ENCODE measurements at regions not wholly inside any gene's neighbourhood (a gene's known extent, or its start where the extent isn't known, plus 50 kb on each side); places are given as distances from the start of the nearest gene placed in this dataset.

- TF ChIP-seq, protein P1, sequence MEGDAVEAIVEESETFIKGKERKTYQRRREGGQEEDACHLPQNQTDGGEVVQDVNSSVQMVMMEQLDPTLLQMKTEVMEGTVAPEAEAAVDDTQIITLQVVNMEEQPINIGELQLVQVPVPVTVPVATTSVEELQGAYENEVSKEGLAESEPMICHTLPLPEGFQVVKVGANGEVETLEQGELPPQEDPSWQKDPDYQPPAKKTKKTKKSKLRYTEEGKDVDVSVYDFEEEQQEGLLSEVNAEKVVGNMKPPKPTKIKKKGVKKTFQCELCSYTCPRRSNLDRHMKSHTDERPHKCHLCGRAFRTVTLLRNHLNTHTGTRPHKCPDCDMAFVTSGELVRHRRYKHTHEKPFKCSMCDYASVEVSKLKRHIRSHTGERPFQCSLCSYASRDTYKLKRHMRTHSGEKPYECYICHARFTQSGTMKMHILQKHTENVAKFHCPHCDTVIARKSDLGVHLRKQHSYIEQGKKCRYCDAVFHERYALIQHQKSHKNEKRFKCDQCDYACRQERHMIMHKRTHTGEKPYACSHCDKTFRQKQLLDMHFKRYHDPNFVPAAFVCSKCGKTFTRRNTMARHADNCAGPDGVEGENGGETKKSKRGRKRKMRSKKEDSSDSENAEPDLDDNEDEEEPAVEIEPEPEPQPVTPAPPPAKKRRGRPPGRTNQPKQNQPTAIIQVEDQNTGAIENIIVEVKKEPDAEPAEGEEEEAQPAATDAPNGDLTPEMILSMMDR (optimal IDR thresholded peaks at IDR 0.05 in 1 of 3, IDR thresholded peaks at IDR 0.05 in 1 of 3, conservative IDR thresholded peaks at IDR 0.05 in 1 of 3; ENCODE audit: extremely low read depth in 1 of 3, insufficient read depth in 2 of 3, low read length in 3 of 3), result no peak
- TF ChIP-seq EZH2 (IDR thresholded peaks at IDR 0.05; ENCODE audit: low read length), result no peak
These were observed 278.4 kb upstream of the PTCHD4 start for GRCh38 chr6:48389146-48390043.

Data from keratinocyte (primary cell).